Endothelial cell of umbilical vein (primary cell): ENCODE measurements at regions not wholly inside any gene's neighbourhood (a gene's known extent, or its start where the extent isn't known, plus 50 kb on each side); places are given as distances from the start of the nearest gene placed in this dataset.

ENCODE experiments used
- BruUV-seq: library from RNA; stranded (reverse); fragments of 400-500 nt; replicated peaks from 2 replicates; lab custom pipeline; 2021; lab: Mats Ljungman, UMichigan
- CTCF ChIA-PET: fragments of 300-600, 350-600 bp; sonication (Branson Sonifier 250); formaldehyde crosslinking; loops from one replicate; lab custom pipeline; 2021; ENCODE audit warnings: antibody characterized with exemption, inconsistent platforms; lab: Charles Lee
- POLR2A ChIA-PET: fragments of 300-600, 350-600 bp; sonication (Branson Sonifier 250); formaldehyde crosslinking; loops from one replicate; lab custom pipeline; 2021; ENCODE audit warnings: antibody characterized with exemption, inconsistent platforms; lab: Charles Lee
- DNase-seq: peaks from one replicate; pipeline ENCODE4 v3.0.0-alpha.2; 2011; ENCODE audit warnings: low read depth, low spot score
- FAIRE-seq: peaks from 2 replicates; lab custom pipeline; 2011; peaks lifted over from hg19 to GRCh38; lab: Jason Lieb, UNC
- H2AFZ ChIP-seq: 2 replicates; pipeline ENCODE4 v1.6.0; 2012; ENCODE audit warnings: low read depth, low read length, control low read depth, inconsistent platforms
- H3K27ac ChIP-seq: 2 replicates; pipeline ENCODE4 v1.5.1; 2011; ENCODE audit warnings: low read depth, mild to moderate bottlenecking, control low read depth, low read length, moderate library complexity; ENCODE audit not compliant: insufficient read depth
- H3K27me3 ChIP-seq, 2 experiments: 2 replicates each; pipeline versions ENCODE4 v1.6.0 to v1.6.1; 2011; ENCODE audit warnings: low read length in 2 of 2, mixed read lengths in 1 of 2; ENCODE audit not compliant: control insufficient read depth in 2 of 2, insufficient read depth in 2 of 2
- H3K36me3 ChIP-seq, 2 experiments: 2 replicates in 1 of 2; 3 replicates in 1 of 2; pipeline ENCODE4 v1.5.1; 2011; ENCODE audit warnings: low read length in 2 of 2, mild to moderate bottlenecking in 1 of 2, moderate library complexity in 1 of 2; ENCODE audit not compliant: control insufficient read depth in 2 of 2, insufficient read depth in 2 of 2; ENCODE audit errors: extremely low read depth in 1 of 2
- H3K4me1 ChIP-seq: 3 replicates; pipeline ENCODE4 v1.5.1; 2011; ENCODE audit warnings: mild to moderate bottlenecking, low read length; ENCODE audit not compliant: control insufficient read depth, insufficient read depth; ENCODE audit errors: extremely low read depth
- H3K4me2 ChIP-seq: 2 replicates; pipeline ENCODE4 v1.6.1; 2011; ENCODE audit warnings: low read length, control low read depth, mixed read lengths; ENCODE audit not compliant: insufficient read depth
- H3K4me3 ChIP-seq, 3 experiments: fragments of 200-600 bp in 1 of 3; sonication (generic), shearing (Covaris generic) in 1 of 3; replicated peaks in 1 of 3; 2 replicates each; pipeline ENCODE4 v1.5.1; 2011 to 2016; ENCODE audit warnings: control low read depth in 3 of 3, low read length in 3 of 3, mild to moderate bottlenecking in 2 of 3, inconsistent platforms in 1 of 3, low read depth in 1 of 3, moderate library complexity in 1 of 3; ENCODE audit not compliant: insufficient read depth in 1 of 3
- H3K79me2 ChIP-seq: 2 replicates; pipeline ENCODE4 v1.6.0; 2012; ENCODE audit warnings: low read length, inconsistent platforms; ENCODE audit not compliant: control insufficient read depth, insufficient read depth
- H3K9ac ChIP-seq: replicated peaks from 2 replicates; pipeline ENCODE3; 2011; ENCODE audit warnings: low read length, control low read depth; ENCODE audit not compliant: insufficient read depth; ENCODE audit errors: extremely low read depth
- H3K9me1 ChIP-seq: replicated peaks from 3 replicates; pipeline ENCODE4 v1.6.0; 2011; ENCODE audit warnings: mild to moderate bottlenecking, low read length; ENCODE audit not compliant: control insufficient read depth, insufficient read depth; ENCODE audit errors: extremely low read depth
- H3K9me3 ChIP-seq: replicated peaks from 2 replicates; pipeline ENCODE4 v1.5.1; 2012; ENCODE audit warnings: low read length, inconsistent platforms; ENCODE audit not compliant: control insufficient read depth, insufficient read depth
- H4K20me1 ChIP-seq: replicated peaks from 2 replicates; pipeline ENCODE3; 2011; ENCODE audit warnings: mild to moderate bottlenecking, low read length; ENCODE audit not compliant: control insufficient read depth, insufficient read depth; ENCODE audit errors: extremely low read depth
- EZH2 ChIP-seq: IDR thresholded peaks from 2 replicates; pipeline ENCODE4 v1.6.1; 2012; ENCODE audit warnings: borderline replicate concordance, low read depth, mild to moderate bottlenecking, moderate library complexity, low read length, inconsistent platforms; ENCODE audit not compliant: severe bottlenecking
- FOS ChIP-seq: IDR thresholded peaks from 2 replicates; pipeline ENCODE4 v1.6.1; 2011; ENCODE audit warnings: mild to moderate bottlenecking, low read length, moderate library complexity, borderline replicate concordance; ENCODE audit not compliant: insufficient read depth
- GATA2 ChIP-seq: IDR thresholded peaks from 2 replicates; pipeline ENCODE4 v1.7.0; 2011; ENCODE audit warnings: low read depth, mild to moderate bottlenecking, moderate library complexity, mixed read lengths, low read length; ENCODE audit not compliant: insufficient read length, insufficient read depth
- JUN ChIP-seq: IDR thresholded peaks from 2 replicates; pipeline ENCODE4 v1.6.1; 2011; ENCODE audit warnings: borderline replicate concordance, low read depth; ENCODE audit not compliant: insufficient read length, insufficient read depth
- MAX ChIP-seq: IDR thresholded peaks from 2 replicates; pipeline ENCODE4 v1.6.1; 2011; ENCODE audit not compliant: insufficient read depth, insufficient read length
- MYC ChIP-seq: IDR thresholded peaks from one replicate; pipeline ENCODE4 v1.6.1; 2011; ENCODE audit warnings: mild to moderate bottlenecking, low read depth, low read length
- POLR2A ChIP-seq: IDR thresholded peaks from 2 replicates; pipeline ENCODE4 v1.6.1; 2012; ENCODE audit warnings: low read depth, mild to moderate bottlenecking, control low read depth, low read length
- POLR2AphosphoS5 ChIP-seq: IDR thresholded peaks from 2 replicates; pipeline ENCODE4 v1.6.1; 2012; ENCODE audit warnings: low read depth, mild to moderate bottlenecking, control low read depth, low read length, moderate library complexity; ENCODE audit not compliant: insufficient read depth
- dilution Hi-C: fragments of 300-500 bp; cut with MboI; formaldehyde crosslinking; loops from one replicate; pipeline ENCODE4 v1.15.0; 2019; ENCODE audit warnings: low sequenced_read_pairs; ENCODE audit not compliant: extremely low pct_ligation_motif_present
- intact Hi-C: fragments of 100-400 bp; cut with micrococcal nuclease; formaldehyde crosslinking; loops from one replicate; pipeline ENCODE4 v1.10.0; 2022
- TF ChIP-seq, protein P1 (sequence below), 2 donors: IDR thresholded peaks; 1 replicate in 1 of 2; 2 replicates in 1 of 2; pipeline ENCODE4 v1.5.1; 2011; ENCODE audit warnings: low read length in 2 of 2, mild to moderate bottlenecking in 2 of 2, moderate library complexity in 2 of 2, control low read depth in 1 of 2, inconsistent platforms in 1 of 2, low read depth in 1 of 2; ENCODE audit not compliant: insufficient read depth in 1 of 2; ENCODE audit errors: extremely low read depth in 1 of 2

DNA sequence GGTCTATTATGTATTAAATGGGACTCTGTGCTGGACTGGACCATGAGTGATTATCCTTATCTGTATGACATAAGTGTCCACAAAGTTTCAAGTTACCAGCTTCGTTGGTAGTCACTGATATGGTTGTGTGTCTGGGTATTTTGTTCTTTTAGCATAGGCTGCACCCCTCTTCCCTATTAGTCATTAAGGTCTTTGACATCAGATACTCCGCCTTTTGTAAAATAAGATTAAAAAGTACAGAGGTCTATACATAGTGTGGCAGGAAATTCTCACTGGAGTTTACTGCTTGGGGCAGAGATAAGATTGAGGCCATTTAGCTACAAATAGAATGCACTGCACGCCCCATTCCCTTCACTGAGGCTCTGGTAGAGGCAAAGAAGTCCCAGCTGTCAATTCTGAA, 99.4 kb downstream of the TMEM215 start:
- H3K27me3 ChIP-seq = no peaks in the 10 kb centered on the region
- no TSS peak for BruUV-seq
- dilution Hi-C loops = no loop called here
- H3K4me2 ChIP-seq = no peak overlapping the region
- H3K4me1 ChIP-seq = no peaks in the 10 kb centered on the region
- no peaks in the 10 kb centered on the region for H3K79me2 ChIP-seq
- DNase-seq (no peak), FAIRE-seq (no peak)
- H3K4me3 ChIP-seq = no peak overlapping the region
- no peak overlapping the region for H2AFZ ChIP-seq
- no peak overlapping the region for H3K27ac ChIP-seq
- H3K9me3 ChIP-seq = no peaks in the 10 kb centered on the region
- POLR2A ChIA-PET = no interaction called here
- H3K9me1 ChIP-seq = no peaks in the 10 kb centered on the region
- H4K20me1 ChIP-seq = no peaks in the 10 kb centered on the region
- intact Hi-C loops = no loop called here
- no peak overlapping the region for H3K9ac ChIP-seq
- CTCF ChIA-PET = no interaction called here
- H3K36me3 ChIP-seq = no peaks in the 10 kb centered on the region
- TF ChIP-seq MAX (no peak), POLR2AphosphoS5 (no peak), MYC (no peak), POLR2A (no peak), GATA2 (no peak), JUN (no peak), EZH2 (no peak), FOS (no peak)
- TF ChIP-seq, protein P1, sequence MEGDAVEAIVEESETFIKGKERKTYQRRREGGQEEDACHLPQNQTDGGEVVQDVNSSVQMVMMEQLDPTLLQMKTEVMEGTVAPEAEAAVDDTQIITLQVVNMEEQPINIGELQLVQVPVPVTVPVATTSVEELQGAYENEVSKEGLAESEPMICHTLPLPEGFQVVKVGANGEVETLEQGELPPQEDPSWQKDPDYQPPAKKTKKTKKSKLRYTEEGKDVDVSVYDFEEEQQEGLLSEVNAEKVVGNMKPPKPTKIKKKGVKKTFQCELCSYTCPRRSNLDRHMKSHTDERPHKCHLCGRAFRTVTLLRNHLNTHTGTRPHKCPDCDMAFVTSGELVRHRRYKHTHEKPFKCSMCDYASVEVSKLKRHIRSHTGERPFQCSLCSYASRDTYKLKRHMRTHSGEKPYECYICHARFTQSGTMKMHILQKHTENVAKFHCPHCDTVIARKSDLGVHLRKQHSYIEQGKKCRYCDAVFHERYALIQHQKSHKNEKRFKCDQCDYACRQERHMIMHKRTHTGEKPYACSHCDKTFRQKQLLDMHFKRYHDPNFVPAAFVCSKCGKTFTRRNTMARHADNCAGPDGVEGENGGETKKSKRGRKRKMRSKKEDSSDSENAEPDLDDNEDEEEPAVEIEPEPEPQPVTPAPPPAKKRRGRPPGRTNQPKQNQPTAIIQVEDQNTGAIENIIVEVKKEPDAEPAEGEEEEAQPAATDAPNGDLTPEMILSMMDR (IDR thresholded peaks at IDR 0.05; ENCODE audit: extremely low read depth in 1 of 2, insufficient read depth in 1 of 2, low read depth in 1 of 2, low read length in 2 of 2) = no peak
